CD4-positive, alpha-beta T cell treated with Interferon alpha-2 for 1 hour (primary cell): ENCODE measurements at regions not wholly inside any gene's neighbourhood (a gene's known extent, or its start where the extent isn't known, plus 50 kb on each side); places are given as distances from the start of the nearest gene placed in this dataset.
"Not testable (repeated sequence)": the region's sequence is repeated elsewhere in the genome, so short reads cannot be mapped to it uniquely, and the experiment has no call there.

Experiments
- DNase-seq, 2 donors: peaks; one replicate each; pipeline ENCODE4 v3.0.0-alpha.2; 2020 to 2022

GRCh38 chr10:29820890-29821461 is 186.2 kb upstream of the SVIL start:
- DNase-seq, result no peak

- no peak for DNase-seq
Observed at GRCh38 chr10:29816801-29817558, 182.2 kb upstream of the SVIL start.

- DNase-seq, result no peak
Observed at GRCh38 chr10:29815572-29815971, 180.8 kb upstream of the SVIL start.

GRCh38 chr10:29811751-29812427 is 177.1 kb upstream of the SVIL start:
- DNase-seq, result peak in 1 of 2 donors; percentile 11

GRCh38 chr10:29810816-29811215 is 176.0 kb upstream of the SVIL start:
- DNase-seq, result no peak

- DNase-seq, result not testable (repeated sequence)
Observed at GRCh38 chr10:29810231-29810630, 175.5 kb upstream of the SVIL start.

- DNase-seq, result no peak
Observed at GRCh38 chr10:29809383-29809782, 174.6 kb upstream of the SVIL start.

GRCh38 chr10:29807163-29807806 is 172.5 kb upstream of the SVIL start:
- no peak for DNase-seq

GRCh38 chr10:29806350-29806788 is 171.6 kb upstream of the SVIL start:
- DNase-seq, result no peak

GRCh38 chr10:29805134-29805723 is 170.5 kb upstream of the SVIL start:
- no peak for DNase-seq

- no peak for DNase-seq
Observed at GRCh38 chr10:29804025-29804852, 169.5 kb upstream of the SVIL start.

GRCh38 chr10:29802171-29802570 is 167.4 kb upstream of the SVIL start:
- DNase-seq, result no peak

- DNase-seq, result no peak
Observed at GRCh38 chr10:29798921-29799690, 164.3 kb upstream of the SVIL start.

- no peak for DNase-seq
Observed at GRCh38 chr10:29797616-29798015, 162.8 kb upstream of the SVIL start.

- no peak for DNase-seq
Observed at GRCh38 chr10:29795850-29796249, 161.1 kb upstream of the SVIL start.

GRCh38 chr10:29794776-29795611 is 160.2 kb upstream of the SVIL start:
- DNase-seq, result no peak

- no peak for DNase-seq
Observed at GRCh38 chr10:29791773-29792172, 157.0 kb upstream of the SVIL start.

GRCh38 chr10:29790207-29790606 is 155.4 kb upstream of the SVIL start:
- DNase-seq, result no peak

GRCh38 chr10:29788113-29788512 is 153.3 kb upstream of the SVIL start:
- DNase-seq, result no peak

- no peak for DNase-seq
Observed at GRCh38 chr10:29785701-29786100, 150.9 kb upstream of the SVIL start.
